HG03558 (cell line): ENCODE measurements at regions not wholly inside any gene's neighbourhood (a gene's known extent, or its start where the extent isn't known, plus 50 kb on each side); places are given as distances from the start of the nearest gene placed in this dataset.

Experiments used
- ATAC-seq: cut with Tn5 transposase; IDR thresholded peaks from one replicate; pipeline ENCODE4 v1.9.1; 2021; ENCODE audit warnings: moderate number of reproducible peaks; ENCODE audit not compliant: unreplicated experiment; ENCODE audit errors: extremely low read depth

DNA sequence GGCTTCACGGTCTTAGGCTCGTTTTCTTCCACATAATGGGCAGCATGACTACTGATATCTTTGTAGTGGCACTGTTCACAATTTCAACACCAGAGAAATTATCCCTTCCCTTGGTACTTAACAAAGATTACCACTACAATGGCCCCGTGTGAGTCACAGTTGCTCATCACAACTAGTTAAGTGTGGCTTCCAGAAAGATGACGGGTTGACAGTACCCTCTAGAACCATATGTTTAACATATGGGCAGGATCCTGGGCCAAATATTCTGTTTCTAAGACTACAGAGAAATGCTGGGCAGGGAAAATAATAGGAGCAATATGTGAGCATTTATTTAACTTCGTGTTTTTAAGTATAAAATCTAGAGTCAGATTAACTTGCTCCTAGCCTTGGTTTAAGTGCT lies 780.1 kb upstream of the LINC00305 start:
- ATAC-seq = no peak

DNA sequence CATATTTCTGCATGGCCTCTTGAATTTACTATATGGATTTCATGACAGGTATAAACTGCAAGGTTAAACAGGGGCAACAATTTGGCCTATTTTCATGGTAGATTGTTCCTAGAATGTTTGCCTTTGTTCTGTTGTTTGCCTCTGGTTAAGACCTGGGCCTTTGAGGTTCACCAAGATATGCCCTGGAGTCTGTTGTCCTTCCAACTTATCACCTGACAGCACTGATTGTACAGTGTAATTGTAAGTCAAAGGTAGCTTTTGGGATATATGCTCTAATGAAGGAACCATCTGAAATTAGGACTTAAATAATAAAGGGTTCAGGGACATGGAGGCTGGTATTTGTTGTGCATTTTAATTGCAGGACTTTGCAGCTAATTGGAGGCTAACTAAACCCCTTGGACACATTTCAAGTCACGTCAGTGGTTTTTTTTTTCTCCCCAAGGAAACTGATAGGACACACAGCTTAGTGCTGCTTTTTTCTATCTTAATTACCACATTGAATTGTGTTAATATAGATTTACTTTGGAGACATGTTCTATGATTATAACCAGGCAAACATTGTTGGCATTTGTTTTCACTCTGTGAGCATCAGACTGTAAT lies 771.2 kb upstream of the LINC00305 start:
- ATAC-seq = no peak

DNA sequence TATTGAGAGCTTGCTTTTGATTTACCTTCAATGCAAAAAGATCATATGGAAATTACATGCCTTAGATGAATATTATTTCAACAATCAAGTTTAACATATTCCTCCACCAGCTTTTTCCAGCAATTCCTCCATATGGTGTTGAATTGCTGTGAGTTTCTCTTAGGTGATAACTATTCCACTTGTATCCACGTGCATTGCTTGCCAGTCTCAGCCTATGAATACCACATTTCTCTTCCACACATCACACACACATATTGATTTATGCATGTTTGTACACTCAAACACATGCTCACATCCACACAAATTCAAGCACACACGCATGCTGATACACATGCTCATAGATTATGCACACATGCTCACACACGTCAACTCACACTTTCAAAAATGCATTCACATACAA lies 770.0 kb upstream of the LINC00305 start:
- no peak for ATAC-seq

DNA sequence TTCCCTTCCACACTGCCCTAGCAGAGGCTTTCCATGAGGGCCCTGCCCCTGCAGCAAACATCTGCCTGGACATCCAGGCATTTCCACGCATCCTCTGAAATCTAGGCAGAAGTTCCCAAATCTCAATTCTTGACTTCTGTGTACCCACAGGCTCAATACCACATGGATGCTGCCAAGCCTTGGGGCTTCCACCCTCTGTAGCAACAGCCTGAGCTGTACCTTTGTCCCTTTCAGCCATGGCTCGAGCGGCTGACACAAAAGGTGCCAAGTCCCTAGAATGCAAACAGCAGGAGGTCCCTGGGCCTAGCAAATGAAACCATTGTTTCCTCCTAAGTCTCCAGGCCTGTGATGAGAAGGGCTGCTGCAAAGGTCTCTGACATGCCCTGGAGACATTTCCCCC lies 744.5 kb upstream of the LINC00305 start:
- no peak for ATAC-seq

DNA sequence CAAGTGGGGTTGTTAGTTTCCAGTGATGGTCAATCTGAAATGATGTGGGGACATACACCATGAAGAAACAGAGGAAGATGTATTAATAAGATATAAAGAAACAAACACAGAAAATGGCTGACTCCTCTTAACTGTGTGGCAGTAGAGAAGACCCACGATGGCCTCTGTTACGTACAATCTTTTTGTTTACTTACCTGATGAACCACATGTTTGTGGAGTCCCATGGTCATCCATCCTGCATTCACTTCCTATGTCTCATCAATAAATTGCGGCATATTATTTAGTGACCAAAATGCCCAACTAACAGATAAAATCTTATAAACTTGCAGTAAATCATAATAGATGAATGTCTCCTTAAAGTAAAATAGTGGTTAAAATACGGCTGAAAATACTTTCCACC lies 740.1 kb upstream of the LINC00305 start:
- no peak for ATAC-seq

DNA sequence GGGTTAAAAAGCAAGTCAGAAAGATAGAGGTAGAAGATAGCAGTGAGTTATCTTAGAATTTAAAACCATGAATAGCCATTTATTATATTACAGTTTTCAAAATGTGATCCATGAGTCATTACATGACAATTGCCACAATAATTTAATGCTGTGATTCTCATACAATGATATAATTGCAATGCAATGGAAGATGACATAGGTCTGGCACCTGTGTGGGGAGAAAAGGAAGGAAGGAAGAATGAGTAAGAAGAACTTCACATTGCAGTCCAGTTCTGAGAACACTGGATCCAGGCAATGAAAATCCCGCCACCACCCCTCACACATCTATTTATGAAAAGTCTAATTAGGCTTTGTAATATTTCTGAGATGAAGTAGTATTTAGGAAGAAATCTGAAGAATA lies 738.1 kb upstream of the LINC00305 start:
- ATAC-seq = no peak

DNA sequence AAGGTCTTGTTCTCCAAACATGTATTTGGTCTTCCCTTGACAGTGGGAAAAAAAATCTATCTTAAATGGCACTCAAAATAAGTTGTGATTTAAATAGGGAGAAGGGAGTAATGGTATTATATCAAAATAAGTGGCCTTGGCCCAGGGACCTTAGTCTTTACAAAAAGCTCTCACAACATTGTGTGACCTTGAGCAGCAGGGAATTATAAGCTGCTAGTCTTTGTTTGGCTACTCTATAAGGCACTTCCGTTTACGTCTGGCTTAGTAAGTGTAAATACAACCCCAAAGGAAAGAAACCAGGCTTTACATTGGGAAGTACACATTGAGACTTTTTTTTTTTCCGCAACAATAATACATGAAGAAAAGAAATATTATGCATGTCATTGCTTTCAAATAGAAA lies 734.0 kb upstream of the LINC00305 start:
- ATAC-seq = no peak

DNA sequence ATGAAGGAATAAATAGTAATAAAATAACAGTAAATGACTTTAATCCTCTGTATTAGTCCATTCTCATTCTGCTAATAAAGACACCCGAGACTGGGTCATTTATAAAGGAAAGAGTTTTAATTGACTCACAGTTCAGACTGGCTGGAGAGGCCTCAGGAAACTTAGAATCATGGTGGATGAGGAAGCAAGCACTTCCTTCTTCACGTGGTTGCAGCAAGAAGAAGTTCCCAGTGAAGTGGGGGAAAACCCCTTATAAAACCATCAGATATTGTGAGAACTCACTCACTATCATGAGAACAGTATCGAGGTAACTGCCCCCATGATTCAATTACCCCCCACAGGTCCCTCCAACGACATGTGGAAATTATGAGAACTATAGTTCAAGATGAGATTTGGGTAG lies 727.9 kb upstream of the LINC00305 start:
- ATAC-seq = no peak

DNA sequence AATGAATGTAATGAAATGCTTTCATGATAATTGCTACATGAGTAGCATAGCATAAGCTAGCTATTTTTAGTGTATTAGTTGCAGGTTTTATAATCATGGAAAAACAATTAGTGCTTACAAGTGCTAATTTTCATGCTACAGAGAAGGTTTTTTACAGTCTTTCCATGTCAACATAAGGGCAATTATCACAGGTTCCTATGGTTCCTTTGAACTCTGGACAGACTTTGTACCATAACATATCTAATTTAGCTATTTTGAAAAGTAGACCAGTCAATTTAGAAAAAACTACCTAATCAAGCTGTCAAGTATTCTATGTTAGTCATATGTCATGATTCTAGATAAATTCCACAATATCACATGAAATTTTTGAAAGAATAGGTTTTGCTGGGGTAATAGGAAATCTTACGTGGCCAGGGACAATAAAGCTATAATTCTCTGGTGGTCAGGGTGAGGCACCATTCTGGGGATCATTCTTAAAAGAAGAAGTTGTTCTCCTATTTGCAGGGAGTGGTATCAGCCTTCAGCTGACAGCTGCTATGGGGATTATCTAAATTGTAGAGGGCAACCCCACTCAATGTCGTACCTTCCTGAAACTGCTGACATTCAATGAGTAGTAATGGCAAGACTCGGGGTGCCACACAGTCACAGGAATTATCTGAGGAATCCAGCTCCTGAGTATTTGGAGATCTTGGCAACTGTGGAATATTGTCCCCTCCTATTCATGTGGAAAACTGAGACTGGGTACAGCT lies 724.0 kb upstream of the LINC00305 start:
- ATAC-seq = no peak

DNA sequence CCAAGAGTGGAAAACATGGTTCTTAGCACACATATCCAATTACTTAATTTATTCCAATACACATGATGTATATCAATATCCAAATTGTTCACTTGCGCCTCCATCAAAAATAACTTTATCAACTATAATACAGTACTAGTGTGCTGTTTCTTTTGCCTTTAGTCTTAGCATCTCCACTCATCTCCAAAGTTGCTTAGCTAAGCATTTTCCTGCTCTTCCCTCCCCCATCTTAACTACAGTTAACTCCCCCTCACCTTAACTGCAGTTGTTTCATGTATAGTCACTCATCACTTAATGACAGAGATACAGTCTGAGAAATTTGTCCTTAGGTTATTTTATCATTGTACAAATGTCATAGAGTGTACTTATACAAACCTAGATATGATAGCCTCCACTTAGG lies 705.2 kb upstream of the LINC00305 start:
- no peak for ATAC-seq

DNA sequence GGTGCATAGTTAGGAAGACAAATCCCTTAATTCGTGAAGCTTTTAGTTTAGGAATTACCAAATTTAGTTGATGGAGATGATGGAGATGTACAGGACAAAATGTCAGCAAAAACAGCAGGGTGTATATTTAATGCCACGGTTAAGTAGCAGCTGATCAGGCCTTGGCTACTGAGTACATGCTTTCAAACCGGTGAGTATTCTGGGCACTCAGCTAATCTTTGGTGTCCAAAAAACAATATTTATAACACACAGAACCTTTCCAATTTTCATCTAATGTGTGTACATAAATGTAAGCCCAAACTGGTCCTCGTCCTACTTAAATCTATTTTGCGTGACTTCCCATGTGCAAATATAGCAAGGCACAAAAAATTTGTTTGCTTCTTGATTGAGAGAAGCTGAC lies 703.4 kb upstream of the LINC00305 start:
- ATAC-seq = no peak

DNA sequence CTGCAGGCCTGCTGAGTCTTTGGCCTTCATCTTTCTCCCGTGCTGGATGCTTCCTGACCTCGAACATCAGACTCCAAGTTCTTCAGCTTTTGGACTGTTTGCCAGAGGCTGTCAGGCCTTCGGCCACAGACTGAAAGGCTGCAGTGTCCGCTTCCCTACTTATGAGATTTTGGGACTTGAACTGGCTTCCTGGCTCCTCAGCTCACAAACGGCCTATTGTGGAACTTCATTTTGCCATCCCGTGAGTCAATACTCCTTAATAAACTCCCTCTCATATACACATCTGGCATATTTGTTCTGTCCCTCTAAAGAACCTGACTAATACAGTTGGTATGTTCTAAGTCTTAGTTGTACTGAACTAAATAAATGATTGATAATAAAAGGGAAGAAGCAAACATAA lies 702.8 kb upstream of the LINC00305 start:
- no peak for ATAC-seq

DNA sequence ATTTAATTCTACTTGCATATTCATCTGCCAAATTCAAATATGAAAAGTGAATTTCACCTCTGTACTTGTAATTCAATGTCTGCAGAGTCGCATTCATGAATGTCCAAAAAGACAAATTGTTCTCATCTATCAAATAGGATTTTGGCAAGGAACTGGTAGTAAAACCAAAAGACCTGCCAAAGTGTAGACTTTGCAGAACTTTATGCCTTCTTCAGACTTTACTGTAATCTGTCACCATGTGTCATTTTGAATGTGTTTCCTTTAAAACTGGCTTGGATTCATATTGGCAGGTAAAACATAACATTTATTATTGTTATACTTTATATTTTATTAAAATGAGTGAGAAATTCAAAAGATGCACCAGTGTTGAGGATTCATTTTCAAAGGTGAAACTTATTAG lies 701.9 kb upstream of the LINC00305 start:
- no peak for ATAC-seq

DNA sequence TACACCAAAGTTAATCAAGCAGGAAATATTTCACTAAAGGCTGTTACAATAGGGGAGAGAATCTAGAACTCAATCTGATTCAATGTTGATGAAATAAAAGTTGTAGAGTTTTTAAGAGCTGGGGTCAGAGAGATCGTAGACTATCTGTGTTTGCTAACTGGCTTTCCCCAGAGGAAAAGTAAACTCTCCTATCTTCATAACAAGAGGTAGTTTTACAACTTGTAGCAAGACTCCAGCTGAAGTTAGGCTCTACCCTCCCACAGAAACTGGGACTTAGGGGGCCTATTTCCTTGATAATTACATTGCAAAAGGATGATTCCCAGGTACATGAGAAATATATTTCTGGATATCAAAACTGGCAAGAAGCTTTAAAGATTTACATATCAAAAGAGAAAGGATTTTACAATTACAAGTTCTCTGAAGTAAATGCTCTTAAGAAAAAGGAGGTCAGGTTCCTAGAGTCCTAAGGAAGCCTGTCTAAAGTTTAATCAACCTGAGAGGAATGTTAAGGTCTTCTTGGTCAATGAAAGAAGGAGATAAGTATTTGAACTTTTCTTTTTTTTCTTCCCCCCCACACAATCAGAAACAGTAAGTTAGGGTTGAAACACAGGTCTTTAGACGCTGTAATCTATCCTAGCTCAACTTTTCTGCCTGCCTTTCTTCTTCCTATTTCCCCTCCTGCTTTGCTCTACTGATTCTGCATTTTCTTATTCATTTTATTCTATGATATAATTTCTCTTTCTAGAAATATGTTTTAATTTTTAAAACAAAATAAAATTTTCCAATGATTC lies 692.2 kb upstream of the LINC00305 start:
- ATAC-seq = no peak

DNA sequence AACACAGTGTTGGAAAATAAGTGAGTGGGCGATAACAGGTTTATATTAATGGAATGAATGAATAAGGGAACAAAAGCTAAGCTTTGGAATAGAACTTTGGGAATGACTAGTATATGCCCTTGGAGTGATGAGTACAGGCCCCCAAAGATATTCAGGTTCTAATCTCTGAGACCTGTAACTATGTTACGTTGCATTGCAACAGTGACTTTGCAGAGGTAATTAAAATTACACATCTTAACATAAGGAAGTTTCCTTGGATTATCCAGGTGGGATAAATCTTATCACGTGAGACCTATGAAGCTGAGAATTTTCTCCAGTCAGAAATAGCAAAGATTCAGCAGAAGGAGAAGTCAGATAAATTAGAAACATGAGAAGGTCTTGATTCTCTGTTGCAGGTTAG lies 661.5 kb upstream of the LINC00305 start:
- no peak for ATAC-seq

DNA sequence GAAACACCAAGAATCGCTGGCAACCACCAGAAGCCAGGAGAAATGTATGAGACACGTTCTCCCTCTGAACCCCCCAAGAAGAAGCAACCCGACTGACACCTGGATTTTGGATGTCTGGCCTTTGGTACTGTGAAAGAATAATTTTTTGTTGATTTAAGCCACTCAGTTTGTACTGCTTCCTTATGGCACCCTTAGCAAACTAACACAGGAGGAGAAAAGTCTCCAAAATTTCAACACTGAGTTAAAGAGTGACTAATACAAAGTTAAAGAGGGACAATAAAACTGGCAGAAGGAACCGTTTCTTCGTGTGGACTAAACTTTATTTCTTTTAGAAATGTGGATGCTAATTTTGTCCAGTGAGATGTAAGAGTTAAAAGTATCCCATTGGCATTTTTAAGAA lies 660.9 kb upstream of the LINC00305 start:
- ATAC-seq = no peak

DNA sequence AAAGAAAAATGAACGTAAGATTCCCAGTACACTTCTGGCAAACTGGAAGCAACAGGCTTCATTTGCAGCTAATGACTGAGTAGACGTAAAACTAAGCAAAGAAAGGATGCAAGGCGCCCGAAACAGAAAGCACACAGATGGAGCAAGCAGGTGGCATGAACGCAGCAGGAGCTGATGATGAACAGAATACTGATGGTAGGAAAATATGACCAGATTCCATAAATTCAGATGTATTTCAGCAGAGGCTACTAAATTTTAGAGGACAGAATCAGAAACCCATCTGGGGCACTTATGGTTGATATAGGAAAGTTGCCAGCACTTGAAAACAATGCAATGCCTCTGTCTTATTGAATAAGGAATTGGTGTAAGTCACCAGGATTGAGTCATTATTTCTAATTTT lies 658.7 kb upstream of the LINC00305 start:
- ATAC-seq = no peak

DNA sequence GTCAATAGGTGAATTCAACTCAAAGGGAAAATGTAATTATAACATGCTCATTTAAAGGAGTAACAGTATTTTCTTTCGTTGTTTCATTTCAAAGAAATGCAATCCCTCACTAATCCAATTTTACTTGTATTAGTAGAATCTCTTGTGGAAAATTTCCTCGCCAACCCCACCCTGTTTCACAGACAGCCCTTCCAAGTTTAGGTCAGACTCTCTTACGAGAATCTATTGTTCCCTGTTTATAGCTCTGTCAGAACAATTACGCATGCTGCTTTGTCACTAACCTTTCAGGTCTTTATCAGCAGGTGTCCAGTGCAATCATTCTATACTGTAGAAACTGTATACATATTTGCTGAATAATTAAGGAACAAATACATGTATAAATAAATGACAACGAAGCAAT lies 657.8 kb upstream of the LINC00305 start:
- ATAC-seq = no peak

DNA sequence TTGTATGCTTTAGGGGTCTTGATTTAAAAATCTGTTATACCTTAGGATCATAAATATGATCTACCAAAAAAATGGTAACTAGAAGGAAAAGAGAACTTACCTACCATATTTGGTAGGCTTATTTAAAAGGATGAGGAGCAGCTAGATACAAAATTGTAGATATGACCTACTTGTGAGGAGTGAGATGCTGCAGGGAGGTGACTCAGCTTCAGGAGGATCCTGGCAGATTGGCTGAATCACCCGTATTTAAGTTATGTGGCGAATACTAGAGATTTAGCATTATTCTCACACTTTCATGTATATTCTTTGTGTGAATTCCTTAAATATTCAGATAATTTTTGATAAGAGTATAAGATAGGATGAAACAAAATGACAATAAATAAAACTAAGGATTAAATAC lies 657.3 kb upstream of the LINC00305 start:
- ATAC-seq = no peak

DNA sequence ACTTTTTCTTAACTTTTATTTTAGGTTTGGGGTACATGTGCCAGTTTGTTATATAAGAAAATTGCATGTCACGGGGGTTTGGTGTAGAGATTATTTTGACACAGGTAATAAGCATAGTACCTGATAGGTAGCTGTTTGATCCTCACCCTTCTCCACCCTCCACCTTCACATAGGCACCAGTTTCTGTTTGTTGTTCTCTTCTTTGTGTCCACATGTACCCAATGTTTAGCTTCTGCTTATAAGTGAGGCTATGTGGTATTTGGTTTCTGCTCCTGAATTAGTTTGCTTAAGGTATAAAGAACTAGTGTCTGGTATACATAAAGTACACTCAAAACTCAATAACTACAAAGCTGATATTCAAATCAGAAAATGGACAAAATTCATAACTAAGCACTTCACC lies 654.6 kb upstream of the LINC00305 start:
- no peak for ATAC-seq

DNA sequence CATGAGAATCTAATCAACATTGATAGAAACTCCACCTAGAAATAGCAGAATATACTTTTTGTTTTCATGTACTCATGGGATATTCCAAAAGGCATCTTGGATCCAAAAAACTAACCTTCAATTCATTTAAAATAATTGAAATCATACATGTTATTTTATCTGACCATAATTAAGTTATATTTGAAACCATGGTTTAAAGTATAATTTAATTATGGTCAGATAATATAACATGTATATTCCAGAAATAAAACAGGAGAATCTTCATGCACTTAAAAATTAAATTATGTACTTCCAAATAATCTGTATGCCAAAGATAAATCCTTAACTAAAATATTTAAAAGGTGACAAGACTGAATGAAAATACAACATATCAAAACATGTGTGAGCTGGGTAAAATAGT lies 651.3 kb upstream of the LINC00305 start:
- no peak for ATAC-seq

DNA sequence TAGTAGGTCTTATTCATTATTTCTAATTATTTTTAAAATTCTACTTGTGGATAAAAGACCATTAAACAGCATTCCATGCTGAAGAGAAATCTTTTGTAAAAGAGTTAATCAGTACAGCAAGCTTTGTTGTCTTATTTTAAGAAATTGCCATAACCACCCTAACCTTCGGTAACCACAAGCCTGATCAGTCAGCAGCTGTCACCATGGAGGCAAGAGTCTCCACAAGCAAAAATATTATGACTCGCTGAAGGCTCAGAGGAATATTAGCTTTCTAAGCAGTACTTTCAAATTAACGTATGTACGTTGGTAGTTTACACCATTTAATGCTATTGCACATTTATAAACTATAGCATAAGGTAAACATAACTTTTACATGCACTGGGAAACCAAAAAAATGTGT lies 650.5 kb upstream of the LINC00305 start:
- ATAC-seq = no peak
